ENCODE measurements at regions not wholly inside any gene's neighbourhood (a gene's known extent, or its start where the extent isn't known, plus 50 kb on each side); places are given as distances from the start of the nearest gene placed in this dataset.

DNA sequence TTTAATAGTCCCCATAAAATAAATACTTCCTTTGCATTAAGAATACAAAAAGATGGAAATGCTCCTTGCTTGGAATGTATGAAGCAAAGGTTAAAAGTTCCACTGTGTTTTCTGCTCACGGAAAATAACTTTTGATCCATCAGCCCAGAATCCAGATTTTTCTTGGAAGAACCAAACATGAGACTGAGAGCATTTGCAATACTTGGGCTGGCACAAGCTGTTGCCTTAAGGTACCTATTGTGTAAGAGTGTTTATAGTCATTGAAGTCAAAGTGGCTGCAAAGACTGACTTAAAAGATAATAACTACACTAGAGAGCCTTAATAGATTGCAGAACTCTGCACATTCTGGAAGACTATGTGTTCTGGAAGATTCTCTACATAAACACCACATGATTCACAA lies 281.4 kb downstream of the RAB28 start:
- Mint-ChIP-seq H3K27ac (ENCODE audit: unreplicated experiment) (no peak overlapping the region), H3K4me1 (ENCODE audit: low read depth) (no peaks in the 10 kb centered on the region), H3K27me3 (ENCODE audit: low read depth) (no peaks in the 10 kb centered on the region), H3K36me3 (ENCODE audit: low read depth) (no peaks in the 10 kb centered on the region), H3K9me3 (ENCODE audit: low read depth) (no peaks in the 10 kb centered on the region), H3K4me3 (ENCODE audit: unreplicated experiment) (no peak overlapping the region)
- DNase-seq (ENCODE audit: low spot score): no peak
- TF ChIP-seq, protein P1, sequence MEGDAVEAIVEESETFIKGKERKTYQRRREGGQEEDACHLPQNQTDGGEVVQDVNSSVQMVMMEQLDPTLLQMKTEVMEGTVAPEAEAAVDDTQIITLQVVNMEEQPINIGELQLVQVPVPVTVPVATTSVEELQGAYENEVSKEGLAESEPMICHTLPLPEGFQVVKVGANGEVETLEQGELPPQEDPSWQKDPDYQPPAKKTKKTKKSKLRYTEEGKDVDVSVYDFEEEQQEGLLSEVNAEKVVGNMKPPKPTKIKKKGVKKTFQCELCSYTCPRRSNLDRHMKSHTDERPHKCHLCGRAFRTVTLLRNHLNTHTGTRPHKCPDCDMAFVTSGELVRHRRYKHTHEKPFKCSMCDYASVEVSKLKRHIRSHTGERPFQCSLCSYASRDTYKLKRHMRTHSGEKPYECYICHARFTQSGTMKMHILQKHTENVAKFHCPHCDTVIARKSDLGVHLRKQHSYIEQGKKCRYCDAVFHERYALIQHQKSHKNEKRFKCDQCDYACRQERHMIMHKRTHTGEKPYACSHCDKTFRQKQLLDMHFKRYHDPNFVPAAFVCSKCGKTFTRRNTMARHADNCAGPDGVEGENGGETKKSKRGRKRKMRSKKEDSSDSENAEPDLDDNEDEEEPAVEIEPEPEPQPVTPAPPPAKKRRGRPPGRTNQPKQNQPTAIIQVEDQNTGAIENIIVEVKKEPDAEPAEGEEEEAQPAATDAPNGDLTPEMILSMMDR (IDR thresholded peaks at IDR 0.05): no peak

DNA sequence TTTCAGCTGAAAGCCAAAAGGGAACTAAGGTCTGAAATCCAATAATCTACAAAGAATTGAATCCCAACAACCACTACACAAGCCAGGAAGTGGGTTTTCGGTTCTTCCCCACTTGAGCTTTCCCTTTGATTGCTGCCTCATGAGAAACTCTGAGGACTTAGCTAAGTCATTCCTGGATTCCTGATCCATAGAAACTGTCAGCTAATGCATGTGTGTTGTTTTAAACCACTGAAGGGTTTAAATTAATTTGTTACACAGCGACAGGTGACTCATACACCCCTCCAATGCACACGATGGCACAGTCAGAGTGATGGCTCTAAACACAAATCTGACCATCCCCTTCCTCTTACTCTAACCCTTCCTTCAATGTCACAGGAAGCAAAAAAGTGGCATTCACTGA lies 282.9 kb downstream of the RAB28 start:
- TF ChIP-seq, protein P1 (IDR thresholded peaks at IDR 0.05): no peak
- Mint-ChIP-seq H3K36me3 (ENCODE audit: low read depth) (no peaks in the 10 kb centered on the region), H3K4me3 (ENCODE audit: unreplicated experiment) (no peak overlapping the region), H3K27ac (ENCODE audit: unreplicated experiment) (no peak overlapping the region), H3K4me1 (ENCODE audit: low read depth) (no peaks in the 10 kb centered on the region), H3K27me3 (ENCODE audit: low read depth) (no peaks in the 10 kb centered on the region), H3K9me3 (ENCODE audit: low read depth) (no peaks in the 10 kb centered on the region)
- no peak for DNase-seq (ENCODE audit: low spot score)

DNA sequence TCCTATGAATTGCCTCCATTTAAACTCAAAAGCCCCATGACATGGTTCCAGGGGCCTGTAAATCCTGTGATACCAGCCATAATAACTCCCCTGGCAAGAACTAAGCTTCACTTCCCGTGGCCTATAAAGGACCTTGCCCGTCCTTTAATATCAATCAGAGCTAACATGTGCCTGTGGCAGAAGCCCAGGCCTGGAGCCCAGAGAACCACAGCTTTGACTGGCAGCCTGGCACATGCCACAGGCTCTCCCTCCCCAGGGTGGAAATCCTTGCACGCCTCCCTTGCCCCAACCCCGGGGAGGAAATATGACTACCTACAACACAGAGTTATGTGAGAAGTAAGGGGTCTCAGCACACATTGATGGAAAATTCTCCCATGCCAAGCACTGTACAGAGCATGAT lies 287.4 kb downstream of the RAB28 start:
- Mint-ChIP-seq H3K36me3 (ENCODE audit: low read depth) (no peaks in the 10 kb centered on the region), H3K4me1 (ENCODE audit: low read depth) (no peaks in the 10 kb centered on the region), H3K27ac (ENCODE audit: unreplicated experiment) (no peak overlapping the region), H3K27me3 (ENCODE audit: low read depth) (no peaks in the 10 kb centered on the region), H3K4me3 (ENCODE audit: unreplicated experiment) (no peak overlapping the region), H3K9me3 (ENCODE audit: low read depth) (peaks cover 5% of the 10 kb centered on the region)
- DNase-seq (ENCODE audit: low spot score): no peak
- TF ChIP-seq, protein P1 (IDR thresholded peaks at IDR 0.05): no peak

DNA sequence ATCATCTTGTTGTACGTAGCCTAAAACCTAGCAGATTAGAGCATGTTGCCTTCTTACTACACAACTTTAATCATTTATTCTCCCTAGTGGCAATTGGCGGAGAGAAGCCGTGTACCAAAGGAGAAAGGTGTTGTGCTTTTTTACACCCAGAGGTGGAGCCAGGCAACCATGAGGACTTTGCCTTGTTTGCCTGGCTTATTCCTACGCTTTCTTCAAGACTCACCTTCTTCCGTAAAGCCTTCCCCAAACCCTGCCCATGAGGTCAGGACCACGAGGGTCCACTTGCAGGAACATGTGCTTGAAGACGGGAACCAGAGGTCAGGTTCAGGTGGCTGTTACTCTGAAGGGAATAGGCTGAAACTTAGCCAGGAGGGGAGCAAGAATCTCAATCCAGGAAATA lies 290.5 kb downstream of the RAB28 start:
- H3K4me3 Mint-ChIP-seq (ENCODE audit: unreplicated experiment): no peak overlapping the region
- H3K4me1 Mint-ChIP-seq (ENCODE audit: low read depth): no peaks in the 10 kb centered on the region
- no peak overlapping the region for H3K27ac Mint-ChIP-seq (ENCODE audit: unreplicated experiment)
- no peak for DNase-seq (ENCODE audit: low spot score)
- no peaks in the 10 kb centered on the region for H3K27me3 Mint-ChIP-seq (ENCODE audit: low read depth)
- no peaks in the 10 kb centered on the region for H3K36me3 Mint-ChIP-seq (ENCODE audit: low read depth)
- TF ChIP-seq, protein P1 (IDR thresholded peaks at IDR 0.05): no peak
- peaks cover 5% of the 10 kb centered on the region for H3K9me3 Mint-ChIP-seq (ENCODE audit: low read depth)

DNA sequence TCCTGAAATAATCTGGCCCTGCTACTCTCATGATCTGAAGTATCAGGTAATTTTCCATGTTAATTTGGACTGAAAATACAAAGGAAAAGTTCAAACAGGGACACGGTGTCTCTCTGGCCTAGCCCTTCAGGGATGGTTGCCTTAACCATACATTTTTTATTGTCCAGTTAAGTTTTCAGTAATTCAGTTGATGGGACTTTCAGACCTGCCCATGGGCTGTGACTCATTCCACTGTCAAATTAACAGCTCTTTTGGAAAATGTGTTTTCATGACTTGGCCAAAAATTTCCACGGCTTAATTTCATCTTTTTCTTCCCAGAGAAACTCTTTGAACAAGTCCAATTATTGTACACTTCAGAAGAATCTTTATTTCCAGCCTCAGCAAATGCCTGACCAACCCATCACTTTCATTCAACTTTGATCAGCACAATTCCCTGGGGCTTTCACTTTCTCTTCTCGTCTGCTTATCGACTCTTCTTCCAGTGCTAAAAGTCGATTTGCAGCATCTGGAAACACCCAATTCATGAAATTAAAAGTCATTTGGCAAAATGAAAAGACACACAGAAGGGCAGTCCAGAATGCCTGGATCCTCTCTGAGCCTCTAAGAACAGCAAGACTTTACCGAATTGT lies 293.9 kb downstream of the RAB28 start:
- no peak overlapping the region for H3K4me3 Mint-ChIP-seq (ENCODE audit: unreplicated experiment)
- TF ChIP-seq, protein P1 (IDR thresholded peaks at IDR 0.05): no peak

More for the DNA sequence above, 293.9 kb downstream of the RAB28 start:
- Mint-ChIP-seq H3K27me3 (ENCODE audit: low read depth) (no peaks in the 10 kb centered on the region), H3K9me3 (ENCODE audit: low read depth) (peaks cover 5% of the 10 kb centered on the region), H3K27ac (ENCODE audit: unreplicated experiment) (no peak overlapping the region), H3K36me3 (ENCODE audit: low read depth) (no peaks in the 10 kb centered on the region), H3K4me1 (ENCODE audit: low read depth) (no peaks in the 10 kb centered on the region)
- DNase-seq (ENCODE audit: low spot score): no peak

Data from chondrocyte (in vitro differentiated cells).